Calu3 (cell line): ENCODE measurements at regions not wholly inside any gene's neighbourhood (a gene's known extent, or its start where the extent isn't known, plus 50 kb on each side); places are given as distances from the start of the nearest gene placed in this dataset.

Experiments
- BruUV-seq: library from RNA; stranded (reverse); fragments of 400-500 nt; replicated peaks from 2 replicates; lab custom pipeline; 2021; lab: Mats Ljungman, UMichigan
- CTCF ChIA-PET: fragments of 300-600 bp; sonication (Branson Sonifier 250); formaldehyde crosslinking; loops from one replicate; lab custom pipeline; 2022; ENCODE audit warnings: antibody characterized with exemption; lab: Charles Lee
- DNase-seq: peaks from one replicate; pipeline ENCODE4 v3.0.0; 2022
- H3K27ac Mint-ChIP-seq: one replicate; pipeline ENCODE4 v1.8.0; 2022; ENCODE audit warnings: mixed read lengths; ENCODE audit not compliant: unreplicated experiment
- H3K27me3 Mint-ChIP-seq: one replicate; pipeline ENCODE4 v1.8.0; 2022; ENCODE audit warnings: mixed read lengths; ENCODE audit not compliant: unreplicated experiment
- H3K36me3 Mint-ChIP-seq: one replicate; pipeline ENCODE4 v1.8.0; 2022; ENCODE audit warnings: mild to moderate bottlenecking, moderate library complexity, mixed read lengths; ENCODE audit not compliant: insufficient read depth, unreplicated experiment
- H3K4me1 Mint-ChIP-seq: one replicate; pipeline ENCODE4 v1.8.0; 2022; ENCODE audit warnings: mild to moderate bottlenecking, low read depth, mixed read lengths; ENCODE audit not compliant: unreplicated experiment
- H3K4me3 Mint-ChIP-seq: one replicate; pipeline ENCODE4 v1.8.0; 2022; ENCODE audit warnings: mild to moderate bottlenecking, low read depth, moderate library complexity, mixed read lengths; ENCODE audit not compliant: unreplicated experiment
- H3K9me3 Mint-ChIP-seq: one replicate; pipeline ENCODE4 v1.8.0; 2022; ENCODE audit warnings: low read depth, mixed read lengths; ENCODE audit not compliant: unreplicated experiment
- intact Hi-C: fragments of 100-400 bp; cut with micrococcal nuclease; formaldehyde crosslinking; loops from one replicate; pipeline ENCODE4 v1.10.0; 2022; ENCODE audit not compliant: unreplicated experiment
- TF ChIP-seq, protein P1 (sequence below): fragments of 200-600 bp; IDR thresholded peaks from one replicate; pipeline ENCODE4 v1.8.0; 2022; ENCODE audit warnings: antibody characterized with exemption; ENCODE audit not compliant: unreplicated experiment

DNA sequence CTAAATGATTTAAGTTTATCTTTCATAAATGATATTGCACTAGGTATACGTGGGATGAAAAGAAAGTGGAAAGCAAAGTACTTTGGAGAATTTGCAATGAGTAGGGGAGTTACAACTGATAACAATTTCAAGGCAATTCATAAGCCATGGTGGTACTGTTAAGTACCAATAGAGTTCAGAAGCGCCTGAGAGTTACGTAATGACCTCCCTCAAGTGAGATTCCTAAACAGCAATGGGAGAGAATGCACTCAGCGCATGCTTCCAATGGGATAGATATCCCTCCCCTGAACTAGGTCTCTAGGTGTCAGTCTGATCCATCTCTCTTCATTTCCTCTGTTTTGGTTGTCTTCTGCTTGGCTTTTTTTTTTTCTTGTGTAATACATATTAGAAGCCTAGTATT is 249.3 kb downstream of the NNT start:
- H3K27ac Mint-ChIP-seq, result no peak overlapping the region
- no peaks in the 10 kb centered on the region for H3K4me1 Mint-ChIP-seq
- no peaks in the 10 kb centered on the region for H3K27me3 Mint-ChIP-seq
- no peak overlapping the region for H3K4me3 Mint-ChIP-seq
- intact Hi-C loops, result no loop called here
- BruUV-seq, result no TSS peak
- TF ChIP-seq, protein P1, sequence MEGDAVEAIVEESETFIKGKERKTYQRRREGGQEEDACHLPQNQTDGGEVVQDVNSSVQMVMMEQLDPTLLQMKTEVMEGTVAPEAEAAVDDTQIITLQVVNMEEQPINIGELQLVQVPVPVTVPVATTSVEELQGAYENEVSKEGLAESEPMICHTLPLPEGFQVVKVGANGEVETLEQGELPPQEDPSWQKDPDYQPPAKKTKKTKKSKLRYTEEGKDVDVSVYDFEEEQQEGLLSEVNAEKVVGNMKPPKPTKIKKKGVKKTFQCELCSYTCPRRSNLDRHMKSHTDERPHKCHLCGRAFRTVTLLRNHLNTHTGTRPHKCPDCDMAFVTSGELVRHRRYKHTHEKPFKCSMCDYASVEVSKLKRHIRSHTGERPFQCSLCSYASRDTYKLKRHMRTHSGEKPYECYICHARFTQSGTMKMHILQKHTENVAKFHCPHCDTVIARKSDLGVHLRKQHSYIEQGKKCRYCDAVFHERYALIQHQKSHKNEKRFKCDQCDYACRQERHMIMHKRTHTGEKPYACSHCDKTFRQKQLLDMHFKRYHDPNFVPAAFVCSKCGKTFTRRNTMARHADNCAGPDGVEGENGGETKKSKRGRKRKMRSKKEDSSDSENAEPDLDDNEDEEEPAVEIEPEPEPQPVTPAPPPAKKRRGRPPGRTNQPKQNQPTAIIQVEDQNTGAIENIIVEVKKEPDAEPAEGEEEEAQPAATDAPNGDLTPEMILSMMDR, result no peak
- no peaks in the 10 kb centered on the region for H3K9me3 Mint-ChIP-seq
- CTCF ChIA-PET, result no interaction called here
- no peak for DNase-seq
- no peaks in the 10 kb centered on the region for H3K36me3 Mint-ChIP-seq

DNA sequence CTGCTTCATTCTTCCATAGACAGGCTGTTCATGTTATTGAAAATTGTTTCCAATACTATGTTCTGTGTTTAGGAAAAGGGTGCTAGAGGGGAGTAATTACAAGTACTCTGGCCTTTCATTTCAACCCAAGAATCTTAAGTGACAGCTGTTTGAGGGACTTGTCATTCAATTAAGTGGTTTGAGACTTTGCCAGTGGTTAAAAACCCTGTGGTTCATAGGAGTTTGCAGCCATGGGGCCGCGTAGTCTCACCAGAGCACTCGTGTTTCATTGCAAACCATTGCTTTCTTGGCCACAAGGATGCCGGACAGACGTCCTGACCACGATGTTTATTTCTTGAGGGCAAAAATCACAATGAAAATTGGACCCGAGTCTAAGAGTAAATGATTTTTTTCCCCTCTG is 248.8 kb downstream of the NNT start:
- intact Hi-C loops, result no loop called here
- DNase-seq, result no peak
- TF ChIP-seq, protein P1, result no peak
- CTCF ChIA-PET, result no interaction called here
- Mint-ChIP-seq H3K9me3 (no peaks in the 10 kb centered on the region), H3K27me3 (no peaks in the 10 kb centered on the region), H3K4me1 (no peaks in the 10 kb centered on the region), H3K27ac (no peak overlapping the region), H3K4me3 (no peak overlapping the region), H3K36me3 (no peaks in the 10 kb centered on the region)
- BruUV-seq, result no TSS peak

DNA sequence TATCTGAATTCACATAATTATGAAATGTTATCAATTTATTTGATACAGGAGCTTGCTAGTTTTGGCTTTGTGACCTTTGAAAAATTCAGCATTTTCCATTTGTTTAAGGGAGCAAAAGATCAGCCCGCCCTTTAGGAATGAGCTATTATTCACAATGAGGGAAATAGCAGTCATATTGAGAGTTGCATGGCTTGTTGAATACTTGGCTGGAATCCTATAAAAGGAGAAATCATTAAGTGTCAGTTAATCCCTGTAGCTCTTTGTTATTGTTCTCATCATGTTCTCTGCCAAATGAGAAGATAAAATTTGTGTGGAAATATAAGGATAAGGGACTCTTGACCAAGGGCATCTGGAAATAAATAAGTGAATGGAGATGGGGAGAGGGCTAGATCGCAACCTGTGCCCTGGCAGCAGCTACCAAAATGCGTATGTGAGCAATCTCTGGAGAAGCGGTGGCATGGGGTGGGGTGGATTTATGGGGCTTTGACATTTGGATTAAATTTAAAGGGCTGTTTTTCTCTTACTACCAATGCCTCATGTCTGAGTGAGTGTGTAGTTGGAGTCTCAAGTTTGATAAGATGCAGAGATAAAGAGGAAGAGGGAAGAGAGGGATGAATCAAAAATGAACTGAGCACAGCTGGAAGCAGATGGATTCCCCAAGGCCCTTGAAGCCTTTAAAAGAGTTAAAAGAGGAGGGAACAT is 237.6 kb downstream of the NNT start:
- TF ChIP-seq, protein P1, result no peak
- Mint-ChIP-seq H3K4me3 (no peak overlapping the region), H3K4me1 (no peaks in the 10 kb centered on the region), H3K27ac (no peak overlapping the region), H3K27me3 (no peaks in the 10 kb centered on the region), H3K36me3 (no peaks in the 10 kb centered on the region), H3K9me3 (peaks cover 7% of the 10 kb centered on the region)
- CTCF ChIA-PET, result interaction anchor here (0.5 kb wide), 1 partner anchor 1184 kb away, joined by 6 read pairs; no protein-coding TSS in a partner anchor
- BruUV-seq, result no TSS peak
- intact Hi-C loops, result loop anchor here (5.0 kb wide), 1 partner anchor 108 kb away; no protein-coding TSS in a partner anchor
- no peak for DNase-seq

DNA sequence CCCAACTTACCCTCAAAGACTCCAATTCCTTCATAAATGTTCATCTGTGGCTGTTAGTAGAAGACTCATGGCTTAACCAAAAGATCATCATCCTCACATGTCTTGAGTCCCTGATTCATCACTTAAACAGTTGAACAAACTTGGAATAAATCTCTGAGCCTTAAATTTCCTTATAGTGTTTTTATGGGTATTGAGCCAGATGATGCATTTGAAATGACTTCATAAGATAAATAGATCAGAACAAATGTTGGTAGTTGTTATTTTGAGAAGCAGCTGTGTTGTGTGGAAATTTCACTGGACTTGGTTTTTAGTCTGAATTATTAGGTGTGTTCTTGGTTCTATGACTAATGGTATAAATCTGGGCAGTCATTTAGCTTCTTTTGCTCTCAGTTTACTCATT is 236.2 kb downstream of the NNT start:
- Mint-ChIP-seq H3K4me1 (no peaks in the 10 kb centered on the region), H3K27ac (no peak overlapping the region), H3K4me3 (no peak overlapping the region), H3K27me3 (no peaks in the 10 kb centered on the region), H3K9me3 (peaks cover 7% of the 10 kb centered on the region), H3K36me3 (no peaks in the 10 kb centered on the region)
- intact Hi-C loops, result no loop called here
- TF ChIP-seq, protein P1, result no peak
- CTCF ChIA-PET, result no interaction called here
- no TSS peak for BruUV-seq
- DNase-seq, result no peak
